GM13977 (cell line): ENCODE measurements at regions not wholly inside any gene's neighbourhood (a gene's known extent, or its start where the extent isn't known, plus 50 kb on each side); places are given as distances from the start of the nearest gene placed in this dataset.

ENCODE experiments used
- DNase-seq: peaks from one replicate; pipeline ENCODE4 v3.0.0; 2012; ENCODE audit warnings: low spot score
- in situ Hi-C: fragments of 300-500 bp; cut with MboI; formaldehyde crosslinking; loops from one replicate; pipeline ENCODE4 v1.12.0; 2022; ENCODE audit warnings: low sequenced_read_pairs, low pct_unique_long_range_greater_than_20kb, mixed read lengths, inconsistent platforms; ENCODE audit not compliant: unreplicated experiment
- TF ChIP-seq, protein P1 (sequence below): IDR thresholded peaks from 2 replicates; pipeline ENCODE4 v1.5.1; 2012; ENCODE audit warnings: mild to moderate bottlenecking, control low read depth; ENCODE audit not compliant: insufficient read depth; ENCODE audit errors: extremely low read depth, missing control alignments

DNA sequence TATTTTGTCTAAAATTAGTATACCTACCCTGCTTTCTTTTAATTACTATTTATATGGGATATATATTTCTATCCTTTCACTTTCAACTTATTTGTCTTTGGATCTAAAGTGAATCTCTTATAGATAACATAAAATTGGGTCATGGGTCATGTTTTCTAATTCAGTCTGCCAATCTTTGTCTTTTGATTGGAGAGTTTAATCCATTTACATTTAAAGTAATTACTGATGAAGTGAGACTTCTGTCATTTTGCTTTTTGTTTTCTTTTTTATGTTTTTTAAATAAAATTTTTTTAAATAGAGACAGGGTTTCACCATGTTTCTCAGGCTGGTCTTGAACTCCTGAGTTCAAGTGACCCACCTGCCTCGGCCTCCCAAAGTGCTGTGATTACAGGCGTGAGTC lies 50.5 kb upstream of the PRDM1 start:
- in situ Hi-C loops, result no loop called here
- TF ChIP-seq, protein P1, sequence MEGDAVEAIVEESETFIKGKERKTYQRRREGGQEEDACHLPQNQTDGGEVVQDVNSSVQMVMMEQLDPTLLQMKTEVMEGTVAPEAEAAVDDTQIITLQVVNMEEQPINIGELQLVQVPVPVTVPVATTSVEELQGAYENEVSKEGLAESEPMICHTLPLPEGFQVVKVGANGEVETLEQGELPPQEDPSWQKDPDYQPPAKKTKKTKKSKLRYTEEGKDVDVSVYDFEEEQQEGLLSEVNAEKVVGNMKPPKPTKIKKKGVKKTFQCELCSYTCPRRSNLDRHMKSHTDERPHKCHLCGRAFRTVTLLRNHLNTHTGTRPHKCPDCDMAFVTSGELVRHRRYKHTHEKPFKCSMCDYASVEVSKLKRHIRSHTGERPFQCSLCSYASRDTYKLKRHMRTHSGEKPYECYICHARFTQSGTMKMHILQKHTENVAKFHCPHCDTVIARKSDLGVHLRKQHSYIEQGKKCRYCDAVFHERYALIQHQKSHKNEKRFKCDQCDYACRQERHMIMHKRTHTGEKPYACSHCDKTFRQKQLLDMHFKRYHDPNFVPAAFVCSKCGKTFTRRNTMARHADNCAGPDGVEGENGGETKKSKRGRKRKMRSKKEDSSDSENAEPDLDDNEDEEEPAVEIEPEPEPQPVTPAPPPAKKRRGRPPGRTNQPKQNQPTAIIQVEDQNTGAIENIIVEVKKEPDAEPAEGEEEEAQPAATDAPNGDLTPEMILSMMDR, result no peak
- DNase-seq, result no peak

DNA sequence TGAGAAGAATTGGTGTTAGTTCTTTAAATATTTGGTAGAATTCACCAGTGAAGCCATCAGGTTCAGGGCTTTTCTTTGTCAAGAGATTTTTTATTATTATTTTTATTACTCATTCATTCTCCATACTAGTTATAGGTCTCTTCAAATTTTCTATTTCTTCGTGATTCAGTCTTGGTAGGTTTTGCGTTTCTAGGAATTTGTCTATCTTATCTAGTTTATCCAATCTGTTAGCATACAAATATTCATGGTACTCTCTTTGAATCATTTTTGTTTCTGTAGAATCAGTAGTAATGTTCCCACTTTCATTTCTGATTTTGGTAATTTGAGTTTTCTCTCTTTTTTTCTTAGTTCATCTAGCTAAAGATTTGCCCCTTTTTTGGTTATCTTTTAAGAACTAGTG lies 52.3 kb upstream of the PRDM1 start:
- no peak for DNase-seq
- in situ Hi-C loops, result no loop called here
- TF ChIP-seq, protein P1, result no peak

DNA sequence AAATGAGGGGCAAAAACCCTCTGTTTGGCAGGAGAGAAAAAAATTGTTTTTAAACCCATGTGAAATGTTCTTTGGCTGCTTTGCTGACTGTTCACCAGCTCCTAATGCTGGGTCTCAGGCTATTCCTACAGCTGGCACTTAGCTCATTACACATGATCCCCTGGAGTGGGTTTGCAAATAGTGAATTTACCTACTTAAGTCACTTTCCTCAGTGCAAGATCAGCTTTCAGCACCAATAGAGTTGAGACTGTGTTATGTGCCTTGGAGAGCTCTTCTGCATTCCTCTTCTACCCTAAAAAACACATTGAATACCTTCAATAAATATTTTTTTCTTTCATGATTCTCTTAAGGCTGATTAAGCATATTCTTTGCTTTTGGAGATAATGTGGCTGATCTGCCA lies 58.4 kb upstream of the PRDM1 start:
- no peak for DNase-seq
- TF ChIP-seq, protein P1, result no peak

DNA sequence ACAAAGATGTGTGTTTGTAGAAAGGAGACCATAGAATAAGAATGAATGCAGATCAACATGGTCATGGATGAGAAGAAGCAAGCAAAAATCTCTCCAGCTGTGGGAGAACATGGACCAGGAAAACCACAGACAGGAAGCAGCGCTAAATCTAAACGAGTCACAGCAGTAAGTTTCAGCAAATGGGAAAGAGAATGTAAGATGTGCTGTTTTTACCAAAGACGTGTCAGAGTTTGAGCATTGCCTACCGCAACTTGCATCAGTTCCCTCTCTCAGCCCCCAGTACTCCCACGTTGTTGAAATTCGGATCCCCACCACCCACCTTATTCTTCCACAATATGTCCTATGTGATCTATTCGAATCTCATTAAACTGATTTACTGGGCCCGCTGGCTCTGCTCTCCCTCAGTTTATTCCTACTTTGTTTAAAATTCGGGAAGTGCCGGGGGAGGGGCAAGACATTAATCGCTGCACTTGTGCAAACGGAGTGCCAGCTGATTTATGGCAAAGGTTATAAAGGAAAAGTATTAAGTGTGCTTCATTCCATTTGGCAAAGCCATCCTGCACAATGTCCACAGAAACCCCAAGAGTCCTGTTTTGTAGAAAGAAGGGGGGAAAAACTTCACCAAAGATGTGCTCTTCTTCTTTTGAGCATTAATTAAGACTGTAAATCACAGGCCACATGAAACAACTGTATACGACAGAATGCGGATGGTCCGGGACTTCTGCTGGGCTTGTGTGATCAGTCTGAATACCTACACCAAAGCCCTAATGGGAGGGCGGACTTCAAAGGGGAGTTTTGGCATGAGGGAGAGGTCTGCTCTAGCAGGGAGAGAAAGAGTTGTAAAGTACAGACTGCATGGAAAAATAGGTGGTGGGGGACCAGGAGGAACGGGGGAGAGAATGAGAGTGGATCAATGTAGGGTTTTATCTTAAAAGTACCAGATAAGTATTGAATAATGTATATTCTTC lies 59.1 kb upstream of the PRDM1 start:
- TF ChIP-seq, protein P1, result no peak
- in situ Hi-C loops, result no loop called here
- no peak for DNase-seq

More for the DNA sequence above, 58.4 kb upstream of the PRDM1 start:
- in situ Hi-C loops, result no loop called here

DNA sequence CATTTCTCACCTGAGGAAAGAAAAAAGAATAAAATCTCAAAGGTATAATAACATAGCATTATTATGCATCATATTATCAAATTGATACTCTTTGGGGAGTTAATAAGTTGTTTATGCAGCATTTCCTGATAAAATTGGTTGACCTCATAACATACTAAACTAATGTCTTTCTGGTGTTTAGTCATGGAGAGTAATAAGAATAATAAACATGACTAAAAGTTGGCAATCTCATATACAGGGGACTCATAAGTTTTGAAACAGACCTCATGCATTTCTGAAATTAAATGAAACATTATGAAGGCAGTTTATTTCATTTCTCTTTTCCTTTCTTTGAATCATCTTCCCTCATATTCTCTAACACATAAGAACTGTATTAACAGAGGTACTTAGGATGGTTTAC lies 60.5 kb upstream of the PRDM1 start:
- in situ Hi-C loops, result no loop called here

DNA sequence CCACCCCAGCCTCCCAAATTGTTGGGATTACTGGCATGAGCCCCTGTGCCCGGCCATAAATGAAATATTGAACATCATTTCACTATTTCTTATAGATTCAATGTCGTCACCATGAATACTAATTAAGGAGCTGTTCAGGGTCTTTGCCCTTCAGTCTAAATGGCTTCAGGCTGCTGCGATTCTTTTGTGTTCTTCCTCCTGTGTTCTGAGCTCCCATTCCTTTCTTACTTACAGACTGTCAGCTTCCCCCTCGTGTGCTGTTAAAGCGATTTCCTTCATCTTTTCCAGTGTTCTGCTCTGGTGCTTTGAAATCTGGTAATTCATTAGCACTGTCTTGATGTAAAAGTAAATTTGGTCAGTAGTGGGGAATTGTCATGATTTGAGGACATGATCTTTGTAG lies 63.3 kb upstream of the PRDM1 start:
- TF ChIP-seq, protein P1, result no peak
- in situ Hi-C loops, result no loop called here
- no peak for DNase-seq

More for the DNA sequence above, 60.5 kb upstream of the PRDM1 start:
- TF ChIP-seq, protein P1, result no peak
- no peak for DNase-seq

DNA sequence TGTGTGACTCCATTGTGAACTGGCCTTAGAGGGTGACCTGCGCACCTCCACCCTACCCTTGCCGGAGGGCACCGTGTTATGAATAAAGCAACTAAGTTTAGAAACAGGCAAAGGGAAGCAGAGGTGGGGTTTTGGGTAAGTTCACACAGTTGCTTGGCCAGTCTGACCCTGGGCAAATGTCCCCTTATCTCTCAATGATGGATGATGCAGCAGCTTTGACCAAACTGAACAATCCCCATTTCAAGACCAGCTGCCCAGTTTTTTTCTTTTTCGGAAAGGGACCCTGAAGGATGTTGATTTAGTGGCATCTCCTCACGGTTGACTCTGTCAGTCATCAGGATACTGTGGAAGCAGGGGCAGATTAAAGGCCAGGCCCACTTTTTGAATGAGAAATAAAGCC lies 68.7 kb upstream of the PRDM1 start:
- TF ChIP-seq, protein P1, result no peak
- DNase-seq, result no peak
- in situ Hi-C loops, result no loop called here
